ENCODE measurements at regions not wholly inside any gene's neighbourhood (a gene's known extent, or its start where the extent isn't known, plus 50 kb on each side); places are given as distances from the start of the nearest gene placed in this dataset.

DNA sequence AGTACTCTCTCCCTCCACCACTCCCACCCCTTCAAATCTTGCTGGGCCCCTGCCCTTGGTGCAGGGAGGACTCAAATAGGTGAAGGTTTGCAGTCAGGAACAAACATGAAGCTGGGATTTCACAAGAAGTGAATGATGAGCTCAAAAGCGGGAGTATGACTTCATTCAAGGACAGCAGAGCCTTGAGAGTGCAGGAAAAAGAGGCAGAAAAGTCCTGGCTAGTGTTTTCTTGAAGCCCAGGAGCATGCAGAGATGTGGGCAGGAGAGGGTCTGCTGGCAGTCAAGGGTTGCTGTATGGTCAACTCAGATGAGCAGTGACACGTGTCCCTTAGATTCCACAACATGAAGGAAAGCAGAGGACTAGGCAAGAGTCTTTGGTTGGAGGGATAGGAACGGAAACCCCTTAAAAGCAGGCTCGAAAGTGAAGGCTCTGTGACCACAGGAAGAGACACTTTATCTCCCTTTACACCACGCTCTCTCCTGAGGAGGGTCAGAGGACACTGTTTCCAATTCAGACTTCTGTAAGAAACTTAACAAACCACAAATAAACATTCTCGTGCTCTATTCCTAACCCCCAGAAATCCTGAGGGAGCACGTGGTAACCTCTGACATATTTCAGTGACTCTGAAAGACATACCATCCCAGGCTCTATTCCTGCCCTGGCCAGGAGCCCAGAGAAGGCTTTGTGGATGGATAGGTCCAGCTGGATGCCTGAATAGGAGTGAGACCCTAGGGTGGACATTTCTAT is 168.0 kb upstream of the NDN start:
- TF ChIP-seq, protein P1, sequence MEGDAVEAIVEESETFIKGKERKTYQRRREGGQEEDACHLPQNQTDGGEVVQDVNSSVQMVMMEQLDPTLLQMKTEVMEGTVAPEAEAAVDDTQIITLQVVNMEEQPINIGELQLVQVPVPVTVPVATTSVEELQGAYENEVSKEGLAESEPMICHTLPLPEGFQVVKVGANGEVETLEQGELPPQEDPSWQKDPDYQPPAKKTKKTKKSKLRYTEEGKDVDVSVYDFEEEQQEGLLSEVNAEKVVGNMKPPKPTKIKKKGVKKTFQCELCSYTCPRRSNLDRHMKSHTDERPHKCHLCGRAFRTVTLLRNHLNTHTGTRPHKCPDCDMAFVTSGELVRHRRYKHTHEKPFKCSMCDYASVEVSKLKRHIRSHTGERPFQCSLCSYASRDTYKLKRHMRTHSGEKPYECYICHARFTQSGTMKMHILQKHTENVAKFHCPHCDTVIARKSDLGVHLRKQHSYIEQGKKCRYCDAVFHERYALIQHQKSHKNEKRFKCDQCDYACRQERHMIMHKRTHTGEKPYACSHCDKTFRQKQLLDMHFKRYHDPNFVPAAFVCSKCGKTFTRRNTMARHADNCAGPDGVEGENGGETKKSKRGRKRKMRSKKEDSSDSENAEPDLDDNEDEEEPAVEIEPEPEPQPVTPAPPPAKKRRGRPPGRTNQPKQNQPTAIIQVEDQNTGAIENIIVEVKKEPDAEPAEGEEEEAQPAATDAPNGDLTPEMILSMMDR (IDR thresholded peaks at IDR 0.05; ENCODE audit: insufficient read depth, missing control alignments), result no peak
- DNase-seq (ENCODE audit: insufficient read length, low spot score) (no peak), FAIRE-seq (no peak)

DNA sequence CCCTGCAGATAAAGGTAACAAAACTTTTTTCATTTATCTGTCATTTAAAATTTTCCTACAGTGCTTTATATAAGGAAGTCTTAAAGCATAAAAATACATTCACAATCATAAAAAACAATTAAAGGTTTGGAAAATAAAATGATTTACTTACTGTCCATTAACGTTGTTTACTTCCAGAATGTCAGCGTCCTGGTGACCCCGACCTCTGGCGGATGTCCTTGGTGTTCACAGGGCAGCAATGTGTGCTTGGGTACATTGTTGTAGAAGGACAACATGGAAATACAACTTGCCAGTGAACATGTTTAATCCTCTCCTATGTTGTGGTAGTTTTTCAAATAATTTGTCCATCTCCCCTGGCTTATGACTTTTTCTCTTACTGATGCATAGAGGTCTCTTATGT is 168.8 kb upstream of the NDN start:
- DNase-seq (ENCODE audit: insufficient read length, low spot score), result no peak
- TF ChIP-seq, protein P1 (IDR thresholded peaks at IDR 0.05; ENCODE audit: insufficient read depth, missing control alignments), result no peak
- FAIRE-seq, result no peak

- TF ChIP-seq, protein P1 (IDR thresholded peaks at IDR 0.05; ENCODE audit: insufficient read depth, missing control alignments), result peak; percentile 68
- FAIRE-seq (no peak), DNase-seq (ENCODE audit: insufficient read length, low spot score) (no peak)
Measured at GRCh38 chr15:23857028-23857641, 170.0 kb upstream of the NDN start.

DNA sequence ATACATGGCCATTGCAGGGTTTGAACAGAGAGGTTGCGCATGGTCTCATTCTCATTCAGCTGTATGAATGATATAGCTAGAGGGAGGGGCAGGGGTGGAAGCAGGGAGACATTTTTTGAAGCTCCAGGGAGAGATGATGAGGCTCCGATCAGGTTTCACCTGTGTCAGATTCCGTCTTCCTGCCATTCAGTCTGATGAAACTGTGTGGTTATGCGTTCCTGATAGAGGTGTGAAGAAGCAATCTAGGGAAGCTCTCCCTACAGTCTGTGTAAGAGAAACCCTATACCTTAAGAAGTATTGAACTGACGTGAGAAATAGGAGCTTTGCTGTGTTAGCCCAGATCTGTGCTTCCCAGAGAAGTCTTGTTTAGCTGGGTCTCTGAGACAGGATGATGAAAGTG is 171.9 kb upstream of the NDN start:
- FAIRE-seq, result no peak
- TF ChIP-seq, protein P1 (IDR thresholded peaks at IDR 0.05; ENCODE audit: insufficient read depth, missing control alignments), result no peak

DNA sequence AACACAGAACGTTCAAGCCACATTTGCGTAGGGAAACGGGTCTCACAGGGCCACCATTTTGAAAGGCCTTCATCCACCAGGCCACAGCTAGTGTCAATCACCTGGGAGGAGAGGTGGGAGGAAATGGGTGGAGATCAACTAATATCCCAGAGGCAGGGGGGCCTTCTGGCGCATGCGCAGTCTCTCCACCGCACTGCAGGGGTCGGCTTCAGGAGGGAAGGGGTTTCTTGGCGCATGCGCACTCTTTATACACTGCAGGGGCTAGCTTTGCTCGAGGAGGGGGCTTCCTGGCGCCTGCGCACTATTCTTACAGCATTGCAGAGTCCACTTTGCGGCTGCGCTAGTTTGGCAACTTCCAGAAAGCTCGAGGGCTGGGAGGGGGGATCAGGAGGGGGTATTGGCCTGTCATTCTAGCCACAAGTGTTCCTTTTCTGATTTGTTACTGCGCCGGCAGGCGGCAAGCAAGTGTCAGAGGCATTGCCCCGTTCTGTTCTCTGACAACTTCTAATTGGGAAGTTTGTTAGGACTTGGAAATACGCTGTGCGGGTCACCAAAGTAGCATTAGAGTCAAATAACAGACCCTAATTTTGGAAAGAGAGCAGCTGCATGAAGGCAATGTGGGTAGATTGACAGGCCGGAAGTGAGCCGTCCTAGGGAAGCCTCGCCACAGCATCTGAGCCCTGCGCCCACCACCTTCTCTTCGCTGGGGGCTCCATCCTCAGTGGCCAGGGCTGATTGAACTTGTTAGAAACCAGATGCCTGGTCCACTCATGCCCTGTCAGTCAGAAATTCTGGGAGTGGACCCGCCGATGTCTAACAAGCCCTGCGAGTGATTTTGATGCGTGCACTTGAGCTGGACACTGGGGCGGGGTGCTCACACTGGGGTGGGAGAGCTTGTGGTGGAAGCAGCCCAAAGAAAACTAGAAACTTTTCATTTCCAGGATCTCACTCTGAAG is 173.5 kb upstream of the NDN start:
- FAIRE-seq, result no peak
- TF ChIP-seq, protein P1 (IDR thresholded peaks at IDR 0.05; ENCODE audit: insufficient read depth, missing control alignments), result no peak

More for the DNA sequence above, 171.9 kb upstream of the NDN start:
- no peak for DNase-seq (ENCODE audit: insufficient read length, low spot score)

GRCh38 chr15:23866832-23867231 is 179.7 kb upstream of the NDN start:
- TF ChIP-seq, protein P1 (IDR thresholded peaks at IDR 0.05; ENCODE audit: insufficient read depth, missing control alignments), result peak; percentile 59
- no peak for DNase-seq (ENCODE audit: insufficient read length, low spot score)
- peak; percentile 75 for FAIRE-seq

More for the DNA sequence above, 173.5 kb upstream of the NDN start:
- DNase-seq (ENCODE audit: insufficient read length, low spot score), result no peak

All from D721Med (cell line).